Left renal cortex interstitium (tissue), 4 donors: ENCODE measurements at regions not wholly inside any gene's neighbourhood (a gene's known extent, or its start where the extent isn't known, plus 50 kb on each side); places are given as distances from the start of the nearest gene placed in this dataset.

Experiments used
- DNase-seq, 4 donors: peaks; one replicate each; pipeline ENCODE4 v3.0.0-alpha.2; 2013; ENCODE audit warnings: low read depth in 4 of 4, low spot score in 2 of 4, missing footprints in 1 of 4

DNA sequence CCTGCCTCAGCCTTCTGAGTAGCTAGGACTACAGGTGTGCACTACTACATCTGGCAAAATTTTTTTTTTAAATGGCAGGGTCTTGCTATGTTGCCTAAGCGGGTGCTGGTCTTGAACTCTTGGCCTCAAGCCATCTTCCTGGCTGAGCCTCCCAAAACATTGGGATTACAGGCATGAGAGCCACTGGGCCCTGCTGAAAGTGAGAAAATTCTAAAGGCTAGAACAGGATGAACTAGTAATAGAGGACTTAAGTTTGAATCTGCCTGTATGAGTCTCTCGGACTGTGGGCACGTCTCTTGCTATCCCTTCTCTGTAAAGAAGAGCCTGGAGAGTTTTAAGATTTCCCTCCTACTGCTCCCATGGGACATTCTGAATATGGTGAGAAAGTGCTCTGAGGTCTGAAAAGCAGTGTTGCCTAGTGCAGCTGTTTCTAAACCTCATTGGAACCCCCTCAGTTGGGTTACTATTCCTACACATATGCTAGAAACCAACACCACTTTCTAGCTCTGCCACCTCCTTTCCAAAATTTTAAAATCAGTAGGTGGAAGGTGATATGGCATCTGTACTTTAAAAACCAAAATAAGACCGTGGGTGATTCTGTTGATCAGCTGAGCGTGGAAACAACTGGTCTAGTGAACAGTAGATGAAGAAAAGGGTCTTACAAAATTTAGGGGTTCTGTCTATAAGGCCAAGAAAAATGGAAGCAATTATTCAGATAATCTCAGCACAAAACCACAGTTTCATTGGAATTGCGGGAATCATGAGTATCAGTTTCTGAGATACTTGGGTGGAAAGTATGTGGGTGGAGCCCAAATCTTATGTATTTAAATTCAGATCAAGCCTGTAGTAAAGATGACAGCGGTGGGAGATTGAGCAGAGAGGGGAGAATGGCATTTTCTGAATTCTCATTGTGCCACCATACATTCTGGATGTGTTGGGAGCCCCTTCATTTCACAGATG, 259.8 kb upstream of the CXCR4 start:
- no peak for DNase-seq

DNA sequence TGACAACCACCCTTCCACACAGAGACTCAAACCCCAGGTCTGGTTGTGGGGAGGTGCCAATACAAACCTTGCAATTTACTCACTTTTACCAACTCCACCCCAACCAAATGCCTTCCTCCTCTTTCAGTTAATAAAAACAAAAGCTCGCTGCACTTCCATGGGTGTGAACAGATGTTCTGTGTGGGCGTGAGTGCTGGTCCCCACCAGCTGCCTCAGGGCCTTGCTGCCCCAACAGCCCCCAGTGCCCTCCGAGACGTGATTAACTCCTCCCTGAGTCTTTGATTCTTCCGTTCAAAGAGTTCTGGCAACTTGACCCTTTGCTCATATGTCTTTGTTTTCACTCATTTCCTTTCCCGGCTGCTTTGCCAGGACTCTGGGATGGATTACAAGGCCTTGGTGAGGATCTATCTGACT, 258.9 kb upstream of the CXCR4 start:
- peak in 1 of 4 donors; percentile 31 for DNase-seq

DNA sequence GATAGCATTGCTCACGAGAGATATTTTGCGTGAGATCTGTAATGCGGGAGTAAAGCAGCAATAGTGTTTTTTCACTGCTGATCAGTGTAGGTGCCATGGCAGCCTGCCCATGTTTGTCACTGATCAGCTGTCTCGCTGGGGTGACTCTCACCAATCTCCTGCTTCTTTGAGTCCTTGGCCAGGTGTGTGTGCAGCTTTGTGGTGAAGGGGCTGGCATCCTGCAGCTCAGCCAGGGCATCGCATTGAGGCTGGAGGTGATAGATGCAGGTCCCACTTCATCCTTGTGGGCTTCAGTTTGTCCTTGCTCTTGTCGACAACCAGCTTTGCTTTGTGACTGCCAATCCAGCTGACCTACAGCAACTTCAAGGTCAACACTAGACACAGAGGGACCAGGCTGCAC, 258.3 kb upstream of the CXCR4 start:
- no peak for DNase-seq

DNA sequence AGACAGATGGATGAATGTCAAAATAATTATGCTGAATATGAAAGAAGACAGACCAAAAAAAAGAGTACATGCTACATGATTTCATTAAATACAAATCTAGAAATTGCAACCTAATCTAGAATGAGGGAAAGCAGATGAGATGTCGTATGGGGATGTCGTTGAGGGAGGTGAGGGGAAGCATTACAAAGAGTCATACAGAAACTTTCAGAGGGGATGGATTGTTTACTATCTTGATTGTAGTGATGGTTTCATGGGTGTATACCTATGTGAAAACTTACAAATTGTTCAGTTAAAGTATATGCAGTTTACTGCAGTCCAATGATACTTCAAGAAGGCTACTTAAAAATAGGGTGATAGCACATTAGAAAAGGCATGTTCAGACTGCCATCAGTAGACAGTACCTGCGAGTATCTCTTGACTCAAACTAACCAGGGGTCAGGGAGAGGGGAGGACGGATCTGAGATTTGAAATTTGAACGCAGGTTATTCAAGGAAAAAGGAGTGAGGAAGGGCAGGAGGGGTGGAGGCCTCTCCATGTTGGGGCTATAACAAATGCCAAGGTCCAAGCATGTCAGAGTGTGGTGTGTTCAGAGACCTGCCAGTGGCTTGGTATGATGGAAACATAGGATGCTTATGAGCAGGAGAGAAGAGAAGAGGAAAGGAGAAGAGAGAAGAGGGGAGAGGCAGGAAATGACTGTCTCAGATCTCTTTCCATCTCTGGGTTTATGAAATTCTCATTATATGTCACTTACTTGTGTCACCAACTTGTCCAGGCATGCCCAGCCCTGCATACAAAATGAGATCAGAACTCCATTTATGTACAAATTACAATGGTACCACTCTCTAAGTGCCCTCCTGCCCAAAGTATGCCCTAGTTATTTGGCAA, 257.3 kb upstream of the CXCR4 start:
- DNase-seq, result no peak

DNA sequence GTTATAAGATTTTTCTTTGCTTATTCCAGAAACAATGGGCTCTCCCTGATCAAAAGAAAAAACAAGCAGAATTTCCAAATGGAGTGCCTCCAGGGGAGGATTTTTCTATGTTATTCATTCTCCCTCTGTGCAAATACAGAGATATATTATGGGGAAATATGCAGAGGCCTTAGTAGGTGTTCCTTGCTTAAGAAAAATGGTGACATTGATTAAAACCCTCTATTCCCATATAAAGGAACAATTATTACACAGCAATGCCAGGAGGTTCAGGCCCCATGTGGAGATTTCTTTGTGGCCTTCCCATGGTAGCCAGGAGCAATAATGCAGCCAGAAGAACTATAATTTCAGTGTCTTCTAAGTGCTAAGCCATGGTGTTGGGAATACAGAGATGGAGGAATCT, 255.9 kb upstream of the CXCR4 start:
- no peak for DNase-seq

DNA sequence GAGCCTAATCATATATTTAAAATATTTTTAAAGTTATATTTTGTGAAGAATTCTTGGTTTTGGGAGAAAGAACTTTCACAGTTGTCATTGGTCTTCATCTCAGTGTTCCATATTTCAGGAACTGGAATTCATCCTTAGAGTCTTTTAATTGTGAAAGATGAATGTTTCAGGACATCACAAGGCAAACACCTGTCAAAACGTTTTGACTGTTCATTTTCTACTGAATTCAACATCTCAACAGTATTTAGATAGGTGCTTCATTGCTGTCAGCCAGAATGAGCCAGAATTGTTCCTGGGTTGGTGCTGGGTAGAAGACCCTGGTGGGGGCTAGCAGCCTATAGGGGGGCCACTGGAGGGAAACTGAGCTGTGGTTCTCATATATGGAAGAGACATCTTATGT, 255.1 kb upstream of the CXCR4 start:
- DNase-seq, result no peak

DNA sequence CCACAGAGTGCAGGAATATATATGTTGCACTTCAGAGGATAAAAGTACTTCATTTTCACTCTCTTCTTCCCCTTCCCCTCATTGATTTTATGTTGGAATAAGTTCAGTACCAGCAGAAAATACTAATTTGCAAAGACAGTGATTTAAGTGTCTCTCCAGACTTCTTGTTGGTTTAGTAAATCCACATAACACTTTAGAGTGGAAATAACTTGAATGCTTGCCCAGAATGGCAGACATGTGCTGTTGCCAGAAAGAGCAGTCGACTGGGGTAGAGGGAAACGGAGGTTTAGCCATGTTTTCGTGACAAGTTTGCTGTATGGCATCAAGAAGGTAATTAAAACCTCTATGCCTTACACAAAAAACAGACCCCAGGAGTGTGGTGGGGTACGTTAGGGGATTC, 246.0 kb upstream of the CXCR4 start:
- DNase-seq, result no peak

DNA sequence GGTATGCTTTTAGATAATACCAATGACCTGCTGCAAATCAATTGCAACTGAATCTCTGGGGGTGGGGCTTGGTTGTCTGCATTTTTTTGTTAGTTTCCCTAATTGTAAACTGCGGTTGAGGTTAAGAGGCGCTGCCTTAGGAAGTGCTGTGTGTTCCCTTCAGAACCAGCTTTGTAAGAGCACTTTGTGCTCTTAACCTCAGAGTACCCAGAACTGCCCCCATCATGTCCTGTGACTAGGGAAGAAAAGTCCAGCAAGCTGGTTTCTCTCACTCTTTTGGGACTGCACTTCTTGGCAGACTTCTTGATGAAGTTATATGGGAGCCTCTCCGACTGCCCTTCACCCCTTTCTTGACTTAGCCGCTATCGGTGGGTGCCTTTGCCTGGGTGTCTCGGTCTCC, 245.5 kb upstream of the CXCR4 start:
- DNase-seq, result no peak

DNA sequence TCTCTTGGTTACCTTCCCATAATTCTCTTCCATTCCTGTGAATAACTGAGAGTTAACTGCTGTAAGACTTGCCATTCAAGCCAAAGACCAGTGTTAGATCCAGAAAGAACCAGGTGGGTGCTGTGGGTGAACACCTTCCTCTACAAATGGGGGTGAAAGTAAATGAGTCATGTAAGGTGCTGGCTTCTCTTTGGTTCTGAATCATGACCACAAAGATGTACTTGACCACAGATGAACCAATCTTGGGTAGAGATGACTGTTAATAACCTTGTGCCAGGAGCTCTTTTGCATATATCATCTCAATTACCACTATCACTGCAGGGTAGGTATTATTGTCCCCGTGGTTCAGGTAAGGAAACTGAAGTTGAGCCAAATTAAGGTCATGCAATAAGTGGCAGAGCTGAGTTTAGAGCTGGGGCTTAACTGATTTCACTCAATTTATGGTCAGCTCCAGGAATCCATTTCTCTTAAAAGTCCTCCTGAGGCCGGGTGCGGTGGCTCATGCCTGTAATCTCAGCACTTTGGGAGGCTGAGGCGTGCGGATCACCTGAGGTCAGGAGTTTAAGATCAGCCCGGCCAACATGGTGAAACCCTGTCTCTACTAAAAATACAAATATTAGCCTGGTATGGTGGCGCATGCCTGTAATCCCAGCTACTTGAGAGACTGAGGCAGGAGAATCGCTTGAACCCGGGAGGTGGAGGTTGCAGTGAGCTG, 244.9 kb upstream of the CXCR4 start:
- no peak for DNase-seq

DNA sequence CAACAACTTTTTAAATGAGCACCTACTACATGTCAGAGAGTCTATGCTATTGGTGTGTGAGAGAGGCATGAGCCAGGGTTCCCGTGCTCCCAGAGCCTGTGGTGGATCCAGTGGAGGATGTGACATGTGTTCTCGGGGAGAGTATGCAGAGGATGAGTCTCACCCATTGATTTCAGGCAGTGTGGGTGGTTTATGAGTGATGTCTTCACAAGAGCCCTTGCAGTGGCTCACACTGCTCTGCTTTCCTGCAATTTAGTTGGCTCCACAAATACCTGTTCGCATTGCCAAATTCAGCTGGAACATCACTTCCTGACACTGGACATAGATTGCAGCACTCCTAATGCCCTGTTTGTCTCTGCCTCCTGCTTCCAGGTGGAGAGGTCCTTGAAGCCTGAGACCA, 243.6 kb upstream of the CXCR4 start:
- no peak for DNase-seq

DNA sequence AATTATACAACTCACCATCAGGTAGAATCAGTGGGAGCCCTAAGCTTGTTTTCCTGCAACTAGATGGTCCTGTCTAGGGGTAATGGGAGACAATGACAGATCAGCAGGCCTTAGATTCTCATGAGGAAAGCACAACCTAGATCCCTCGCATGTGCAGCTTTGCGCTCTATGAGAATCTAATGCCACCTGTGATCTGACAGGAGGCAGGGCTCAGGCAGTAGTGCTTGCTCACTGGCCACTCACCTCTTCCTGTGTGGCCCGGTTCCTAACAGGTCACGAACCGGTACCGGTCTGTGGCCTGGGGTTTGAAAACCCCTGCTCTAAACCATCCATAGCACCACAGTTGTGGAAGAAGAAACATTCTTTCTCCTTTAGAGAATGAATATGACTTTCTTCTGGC, 242.8 kb upstream of the CXCR4 start:
- no peak for DNase-seq

DNA sequence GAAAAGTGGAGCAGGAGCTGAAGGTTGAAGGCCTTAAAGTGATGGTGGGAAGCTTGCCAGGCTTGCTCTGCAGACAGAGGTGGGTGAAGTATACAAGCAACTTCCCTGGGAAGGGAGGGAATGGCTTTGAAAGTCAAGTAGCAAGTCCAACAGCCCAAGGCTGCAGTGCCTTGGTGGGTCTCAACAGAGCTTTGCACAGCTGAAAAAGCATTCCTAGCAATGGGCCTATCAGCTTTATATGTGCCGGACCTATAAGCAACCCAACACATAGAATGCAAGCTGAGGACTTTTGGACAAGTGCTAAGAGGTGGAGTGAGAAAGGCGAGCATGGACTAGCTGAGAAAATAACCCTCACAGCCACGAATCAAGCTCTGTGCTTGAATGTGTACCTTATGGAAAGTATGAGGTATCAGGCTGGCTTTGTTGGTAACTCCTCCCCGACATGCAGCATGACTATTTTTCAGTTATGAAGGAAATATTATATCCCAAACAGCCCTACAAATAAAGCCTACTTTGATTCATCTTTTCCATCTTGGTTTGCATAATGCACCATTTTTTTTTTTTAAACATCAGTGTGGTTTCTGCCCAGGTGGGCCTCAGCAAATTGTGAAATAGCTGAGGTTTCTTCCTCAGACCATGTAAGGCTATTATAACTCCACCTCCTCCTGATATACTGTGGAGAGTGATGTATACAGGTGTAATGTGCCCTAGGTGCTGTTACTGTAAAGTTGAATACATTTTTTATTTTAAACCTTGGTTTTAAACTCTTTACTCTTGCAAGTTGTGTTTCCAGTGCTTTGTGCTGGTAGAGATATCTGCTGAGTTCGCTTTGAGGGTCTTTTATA, 241.4 kb upstream of the CXCR4 start:
- DNase-seq, result no peak

DNA sequence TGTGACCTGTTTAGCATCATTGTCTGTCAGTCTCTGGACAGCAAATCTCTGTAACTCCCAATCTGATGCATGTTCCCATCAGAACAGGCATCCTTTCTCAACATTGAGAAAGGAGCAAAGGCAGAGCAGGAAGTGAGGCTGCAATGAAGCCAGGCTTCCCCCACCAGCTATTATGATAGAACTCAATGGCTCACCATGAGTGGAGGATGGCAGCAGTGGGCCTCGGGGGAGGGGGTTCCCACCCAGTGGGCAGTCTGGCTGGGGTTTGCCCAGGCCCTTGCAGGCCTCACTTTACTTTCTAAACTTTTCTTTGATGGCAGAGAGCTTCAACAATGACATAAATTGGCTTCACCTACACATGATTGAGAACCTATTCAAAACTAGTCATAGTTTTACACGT, 240.6 kb upstream of the CXCR4 start:
- no peak for DNase-seq

DNA sequence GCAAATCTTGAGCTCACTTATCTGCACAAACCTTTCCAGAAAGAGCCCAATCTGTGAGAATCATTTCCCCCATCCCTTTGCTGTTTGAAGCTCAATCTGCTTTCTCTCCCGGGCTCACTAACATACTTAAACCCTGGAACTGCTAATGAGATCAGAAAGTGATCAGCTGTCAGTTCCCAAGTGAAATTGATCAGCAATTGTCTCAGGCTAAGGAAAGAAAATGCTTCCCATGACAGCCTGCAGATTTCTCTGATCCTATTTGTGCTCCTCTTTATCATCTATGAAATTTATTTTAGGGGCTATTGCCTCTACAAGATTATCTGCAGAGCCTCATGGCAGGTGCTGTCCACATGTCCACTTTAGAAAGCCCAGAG, 239.0 kb upstream of the CXCR4 start:
- no peak for DNase-seq

DNA sequence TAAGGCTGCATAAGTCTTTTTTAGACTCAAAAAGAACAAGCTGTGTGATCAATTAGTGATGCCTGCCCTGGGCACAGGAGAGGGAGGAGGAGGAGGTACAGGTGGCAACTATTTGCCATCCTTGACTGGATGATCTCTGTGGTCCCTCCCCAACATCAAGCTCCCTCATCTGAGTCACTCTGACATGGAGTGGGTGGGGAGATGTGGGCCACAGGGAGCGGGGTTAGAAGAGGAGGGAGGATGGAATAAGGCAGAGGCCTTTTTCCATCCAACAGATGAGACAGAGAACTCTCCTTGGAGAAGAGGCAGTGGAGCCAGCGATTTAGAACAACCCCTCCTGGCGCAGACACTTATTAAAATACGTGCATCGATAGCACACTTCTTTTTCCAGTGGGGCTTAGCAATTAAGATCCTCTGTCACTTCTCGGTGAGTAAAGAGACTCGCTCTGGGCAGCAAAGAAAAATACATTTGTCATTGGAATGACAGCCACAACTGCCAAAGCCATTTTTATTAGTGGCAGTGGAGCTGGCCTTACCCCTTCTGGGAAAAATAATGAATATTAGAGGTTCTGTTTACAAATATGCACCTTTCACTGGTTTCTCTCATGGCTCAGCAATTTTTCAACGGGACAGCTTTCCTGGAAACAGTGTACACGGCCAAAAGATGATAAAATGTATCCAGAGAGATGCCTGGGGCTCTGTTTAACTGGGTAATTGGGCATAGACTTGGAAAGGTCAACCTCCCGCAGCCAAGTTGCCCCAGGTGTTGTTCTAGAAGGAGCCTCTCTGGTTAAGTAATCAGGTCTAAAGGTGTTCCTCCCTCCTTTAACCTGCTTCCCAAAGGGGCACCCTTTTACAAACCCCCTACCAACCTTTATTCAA, 238.4 kb upstream of the CXCR4 start:
- no peak for DNase-seq

DNA sequence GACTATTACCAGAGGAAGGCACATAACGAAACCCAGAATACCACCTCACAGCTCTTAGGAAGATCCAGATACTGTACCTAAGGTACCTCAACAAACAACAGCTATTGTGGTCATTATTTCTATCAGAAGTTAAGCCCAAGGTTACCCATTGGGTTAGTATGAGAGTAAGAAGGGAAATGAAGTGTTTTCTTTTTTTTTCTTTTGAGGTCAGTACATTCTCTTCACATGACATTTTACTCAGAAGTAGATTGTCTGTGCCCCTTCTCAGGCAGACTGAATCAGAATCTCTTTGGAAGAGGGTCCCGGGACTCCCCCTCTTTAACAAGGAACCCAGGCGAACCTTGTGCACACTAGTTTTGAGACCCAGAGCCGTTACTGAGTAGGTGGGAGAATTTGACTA, 233.7 kb upstream of the CXCR4 start:
- DNase-seq, result no peak

DNA sequence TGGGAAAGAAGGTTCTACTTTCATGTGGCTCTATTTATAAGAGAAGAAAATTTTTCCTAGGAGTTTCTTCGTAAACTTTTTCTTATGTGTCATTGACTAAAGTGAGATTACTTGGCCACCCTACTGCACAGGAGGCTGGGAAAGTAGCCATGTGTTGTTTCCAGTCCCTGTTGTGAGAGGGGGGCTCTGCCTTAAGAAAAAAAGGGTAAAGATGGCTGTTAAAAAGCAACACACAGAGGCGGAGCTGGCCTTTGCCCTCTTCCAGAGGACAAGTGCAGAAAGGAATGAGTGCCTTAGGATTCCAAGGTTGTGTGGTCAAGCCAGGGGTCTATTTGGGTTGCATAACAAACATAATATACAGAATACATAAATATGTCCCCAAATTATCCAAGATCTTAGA, 230.0 kb upstream of the CXCR4 start:
- DNase-seq, result no peak

DNA sequence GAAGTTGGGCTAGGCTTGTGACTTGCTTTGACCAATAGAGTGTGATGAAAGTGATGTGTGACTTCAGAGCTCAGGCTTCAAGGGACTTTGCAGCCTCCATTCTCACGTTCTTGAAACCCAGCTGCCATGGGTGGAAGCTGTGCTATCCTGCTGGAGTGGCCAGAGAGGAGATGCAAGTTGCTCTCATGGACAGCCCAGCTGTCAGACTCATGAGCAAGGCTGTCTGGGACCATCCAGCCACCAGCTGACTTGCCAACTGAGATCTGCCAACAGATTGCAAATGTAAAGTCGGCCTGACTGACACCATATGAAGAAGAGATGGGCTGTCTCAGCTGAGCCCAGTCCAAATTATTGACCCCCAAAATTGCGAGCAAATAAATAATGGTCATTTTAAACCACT, 226.4 kb upstream of the CXCR4 start:
- no peak for DNase-seq

DNA sequence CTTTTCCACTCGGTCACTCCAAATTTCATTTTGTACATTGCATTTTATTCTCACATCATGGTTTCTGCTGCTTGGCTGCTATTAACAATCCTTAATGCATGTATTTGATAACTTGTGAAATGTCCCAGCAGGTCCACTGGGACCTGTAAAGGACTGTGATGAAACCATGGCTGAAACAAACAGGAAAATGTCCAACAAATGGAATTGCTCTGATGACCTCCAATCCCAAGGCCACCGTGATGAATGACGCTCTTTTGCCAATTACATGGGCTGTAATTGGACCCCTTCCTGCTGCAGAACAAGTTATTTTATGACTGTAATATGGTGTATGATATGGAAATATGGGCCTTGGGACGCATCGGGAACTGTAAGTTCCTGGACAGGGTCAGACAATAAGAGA, 224.2 kb upstream of the CXCR4 start:
- no peak for DNase-seq
